ENCODE measurements at regions not wholly inside any gene's neighbourhood (a gene's known extent, or its start where the extent isn't known, plus 50 kb on each side); places are given as distances from the start of the nearest gene placed in this dataset.

- DNase-seq: no peak
- intact Hi-C loops (cut with DNase I): no loop called here
- Histone ChIP-seq H3K4me3 (no peak overlapping the region), H3K27me3 (no peaks in the 10 kb centered on the region), H3K36me3 (no peaks in the 10 kb centered on the region), H3K27ac (no peak overlapping the region), H3K4me1 (no peaks in the 10 kb centered on the region), H3K9ac (ENCODE audit: low read depth in 2 of 2, low read length in 2 of 2) (no peak overlapping the region), H3K9me3 (no peaks in the 10 kb centered on the region)
- no peak for TF ChIP-seq CTCF (IDR thresholded peaks at IDR 0.05)
Measured at GRCh38 chr2:70397186-70397585, 95.3 kb upstream of the FAM136A start.

- no peaks in the 10 kb centered on the region for H3K36me3 ChIP-seq
- no peak overlapping the region for H3K9ac ChIP-seq (ENCODE audit: low read depth in 2 of 2, low read length in 2 of 2)
- H3K27me3 ChIP-seq: no peaks in the 10 kb centered on the region
- no peak overlapping the region for H3K4me3 ChIP-seq
- no peaks in the 10 kb centered on the region for H3K4me1 ChIP-seq
- H3K27ac ChIP-seq: no peak overlapping the region
- H3K9me3 ChIP-seq: no peaks in the 10 kb centered on the region
- no peak for DNase-seq
- intact Hi-C loops (cut with DNase I): no loop called here
- TF ChIP-seq CTCF (IDR thresholded peaks at IDR 0.05): no peak
Measured at GRCh38 chr2:70396612-70397011, 94.7 kb upstream of the FAM136A start.

GRCh38 chr2:70393881-70394280, 92.0 kb upstream of the FAM136A start:
- TF ChIP-seq CTCF (IDR thresholded peaks at IDR 0.05): no peak
- intact Hi-C loops (cut with DNase I): no loop called here

GRCh38 chr2:70391988-70392387, 90.1 kb upstream of the FAM136A start:
- TF ChIP-seq CTCF (IDR thresholded peaks at IDR 0.05): no peak
- H3K9ac ChIP-seq (ENCODE audit: low read depth in 2 of 2, low read length in 2 of 2): no peak overlapping the region

More at GRCh38 chr2:70393881-70394280, 92.0 kb upstream of the FAM136A start:
- H3K4me1 ChIP-seq: no peaks in the 10 kb centered on the region
- no peaks in the 10 kb centered on the region for H3K9me3 ChIP-seq
- no peak overlapping the region for H3K9ac ChIP-seq (ENCODE audit: low read depth in 2 of 2, low read length in 2 of 2)
- no peak overlapping the region for H3K27ac ChIP-seq
- no peaks in the 10 kb centered on the region for H3K36me3 ChIP-seq
- no peaks in the 10 kb centered on the region for H3K27me3 ChIP-seq
- no peak overlapping the region for H3K4me3 ChIP-seq
- no peak for DNase-seq

GRCh38 chr2:70391259-70391658, 89.4 kb upstream of the FAM136A start:
- Histone ChIP-seq H3K4me3 (no peak overlapping the region), H3K27ac (no peak overlapping the region), H3K36me3 (no peaks in the 10 kb centered on the region), H3K27me3 (no peaks in the 10 kb centered on the region), H3K9ac (ENCODE audit: low read depth in 2 of 2, low read length in 2 of 2) (no peak overlapping the region), H3K4me1 (no peaks in the 10 kb centered on the region), H3K9me3 (no peaks in the 10 kb centered on the region)
- TF ChIP-seq CTCF (IDR thresholded peaks at IDR 0.05): no peak
- intact Hi-C loops (cut with DNase I): no loop called here
- no peak for DNase-seq

More at GRCh38 chr2:70391988-70392387, 90.1 kb upstream of the FAM136A start:
- H3K27ac ChIP-seq: no peak overlapping the region
- H3K36me3 ChIP-seq: no peaks in the 10 kb centered on the region
- H3K27me3 ChIP-seq: no peaks in the 10 kb centered on the region
- intact Hi-C loops (cut with DNase I): no loop called here
- no peak overlapping the region for H3K4me3 ChIP-seq
- no peaks in the 10 kb centered on the region for H3K9me3 ChIP-seq
- DNase-seq: no peak
- H3K4me1 ChIP-seq: no peaks in the 10 kb centered on the region

- Histone ChIP-seq H3K36me3 (no peaks in the 10 kb centered on the region), H3K27ac (no peak overlapping the region), H3K4me1 (no peaks in the 10 kb centered on the region), H3K4me3 (no peak overlapping the region), H3K27me3 (no peaks in the 10 kb centered on the region), H3K9me3 (no peaks in the 10 kb centered on the region), H3K9ac (ENCODE audit: low read depth in 2 of 2, low read length in 2 of 2) (no peak overlapping the region)
- intact Hi-C loops (cut with DNase I): no loop called here
- TF ChIP-seq CTCF (IDR thresholded peaks at IDR 0.05): no peak
- DNase-seq: no peak
Measured at GRCh38 chr2:70388813-70389212, 86.9 kb upstream of the FAM136A start.

Data from colonic mucosa (tissue), 4 donors.